NOMO-1 (cell line): ENCODE measurements at regions not wholly inside any gene's neighbourhood (a gene's known extent, or its start where the extent isn't known, plus 50 kb on each side); places are given as distances from the start of the nearest gene placed in this dataset.

Experiments used
- DNase-seq, 2 experiments: peaks; one replicate each; lab custom pipeline; 2025; ENCODE audit not compliant: unreplicated experiment in 2 of 2; lab: John Stamatoyannopoulos, UW

DNA sequence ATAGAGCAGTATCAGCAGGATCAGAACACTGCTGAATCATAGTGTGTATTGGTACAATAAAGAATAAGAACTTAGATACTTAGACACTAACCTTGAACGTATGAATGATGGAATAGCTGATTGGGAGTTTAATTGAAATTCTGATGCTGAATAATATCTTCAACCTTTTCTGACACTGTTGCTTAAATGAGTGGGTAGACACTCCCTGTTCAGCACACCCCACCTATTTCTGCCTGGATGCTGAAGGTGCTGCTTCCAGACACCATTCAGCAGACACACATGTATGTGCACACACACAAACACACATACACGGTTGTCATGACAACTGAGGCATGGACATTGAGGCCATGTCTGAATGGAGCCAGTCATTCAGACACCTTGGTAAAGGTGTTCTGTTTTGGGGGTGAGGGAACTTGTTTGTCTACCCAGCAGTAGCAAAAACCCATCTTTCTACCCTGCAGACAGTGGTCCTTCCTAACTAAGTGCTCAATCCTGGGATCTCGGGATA is 54.3 kb downstream of the TMEM215 start:
- DNase-seq = no peak

- no peak for DNase-seq
Measured at GRCh38 chr9:32839013-32839885, 55.9 kb downstream of the TMEM215 start.

- DNase-seq = no peak
Measured at GRCh38 chr9:32841314-32841713, 58.0 kb downstream of the TMEM215 start.

- no peak for DNase-seq
Measured at GRCh38 chr9:32843295-32843694, 60.0 kb downstream of the TMEM215 start.

DNA sequence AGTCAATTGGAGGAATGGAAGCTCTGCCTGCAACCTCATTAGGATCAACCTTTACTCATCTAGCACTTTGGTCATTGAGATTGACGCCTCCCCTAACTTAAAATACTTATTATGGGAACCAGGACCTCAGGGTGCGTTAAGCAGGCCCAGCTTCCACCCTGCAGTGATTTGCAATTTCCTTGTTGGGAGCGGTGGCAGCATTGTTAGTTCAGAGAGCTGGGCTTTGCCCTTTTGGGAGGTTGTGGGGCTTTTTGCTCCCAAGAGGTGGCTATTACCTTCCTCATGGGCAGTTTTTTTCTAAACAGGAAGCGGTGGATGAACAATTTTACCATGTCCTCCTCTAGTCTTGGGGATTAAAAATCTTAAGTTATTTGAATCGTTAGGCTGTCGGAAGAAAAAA is 60.9 kb downstream of the TMEM215 start:
- no peak for DNase-seq

DNA sequence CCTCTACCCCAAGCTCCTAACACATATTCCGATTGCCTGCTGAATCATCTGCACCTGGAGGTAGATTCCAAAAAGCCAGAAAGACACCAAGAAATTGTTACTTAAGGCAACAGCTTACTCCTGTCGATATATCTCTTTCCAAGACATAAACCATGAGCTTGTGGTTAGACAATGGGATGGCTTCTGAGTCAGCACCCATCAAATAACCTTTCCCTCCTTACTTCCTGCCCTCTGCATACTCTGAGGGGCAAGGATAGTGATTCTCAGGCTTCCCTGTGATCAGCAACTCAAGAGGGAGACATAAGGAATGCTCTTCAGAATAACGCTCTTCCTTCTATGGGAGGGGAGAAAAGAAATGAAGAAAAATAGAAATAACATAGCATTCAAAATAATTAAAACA is 70.9 kb downstream of the TMEM215 start:
- no peak for DNase-seq

GRCh38 chr9:32855752-32856151 is 72.4 kb downstream of the TMEM215 start:
- DNase-seq = no peak

- no peak for DNase-seq
Measured at GRCh38 chr9:32863291-32863690, 80.0 kb downstream of the TMEM215 start.

DNA sequence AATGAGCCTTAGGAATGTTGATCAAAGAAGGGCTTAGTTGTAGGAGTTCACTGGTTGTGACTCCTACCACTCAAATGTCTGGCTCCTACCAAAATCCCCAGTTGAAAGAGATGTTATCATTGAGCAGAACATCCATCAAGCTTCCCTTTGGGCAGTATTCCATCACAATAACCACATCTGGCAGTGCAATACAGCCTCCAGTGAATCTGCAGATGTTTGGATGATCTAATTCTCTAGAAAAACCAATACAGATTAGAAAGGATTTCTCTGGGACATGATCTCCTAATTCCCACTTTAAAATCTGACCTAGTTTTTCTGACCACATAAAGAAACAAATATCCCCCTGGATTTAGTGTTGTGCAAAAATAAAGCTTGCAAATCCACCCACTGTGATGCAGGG is 81.6 kb downstream of the TMEM215 start:
- no peak for DNase-seq

DNA sequence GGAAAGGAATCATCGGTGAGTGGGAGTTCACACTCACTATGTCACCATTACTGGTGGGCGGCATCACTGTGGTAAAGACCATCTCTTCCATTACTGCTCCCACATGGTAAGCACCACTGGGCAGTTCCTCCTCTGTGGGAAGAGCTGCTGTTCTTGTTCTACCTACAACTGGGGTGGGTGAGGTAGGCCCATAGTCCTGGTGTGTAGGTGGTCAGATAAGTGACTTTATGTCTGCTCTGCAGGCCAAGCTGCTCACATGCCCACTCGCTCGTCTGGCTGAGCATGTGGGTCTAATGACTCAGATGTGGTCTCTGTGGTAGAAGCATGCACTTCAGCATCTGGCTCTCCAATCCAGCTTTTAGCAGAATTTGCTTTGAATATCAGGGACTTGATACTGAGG is 82.9 kb downstream of the TMEM215 start:
- DNase-seq = no peak

GRCh38 chr9:32867026-32867425 is 83.7 kb downstream of the TMEM215 start:
- no peak for DNase-seq

- no peak for DNase-seq
Measured at GRCh38 chr9:32867601-32868204, 84.4 kb downstream of the TMEM215 start.

- no peak for DNase-seq
Measured at GRCh38 chr9:32869404-32869803, 86.1 kb downstream of the TMEM215 start.

DNA sequence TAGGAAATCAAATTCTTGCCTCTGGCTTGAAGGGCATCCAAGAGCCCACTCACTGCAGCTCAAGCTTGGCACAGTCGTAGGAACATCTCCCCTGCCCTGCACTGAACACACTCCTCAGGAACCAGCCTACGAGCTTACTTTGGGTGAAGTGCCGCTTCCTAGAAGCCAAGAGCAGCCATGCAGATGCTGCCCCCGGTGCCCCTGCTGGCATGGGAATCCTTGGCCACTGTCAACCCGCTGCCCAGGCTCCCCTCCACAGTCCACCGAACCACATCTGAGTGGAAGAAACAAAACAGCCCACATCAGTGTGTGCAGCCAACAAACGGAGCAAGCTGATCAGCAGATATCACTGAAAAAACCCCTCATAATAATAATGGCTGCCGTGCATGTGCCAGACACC is 89.8 kb downstream of the TMEM215 start:
- no peak for DNase-seq

GRCh38 chr9:32873553-32873952 is 90.2 kb downstream of the TMEM215 start:
- no peak for DNase-seq

- DNase-seq = no peak
Measured at GRCh38 chr9:32875242-32875641, 91.9 kb downstream of the TMEM215 start.

DNA sequence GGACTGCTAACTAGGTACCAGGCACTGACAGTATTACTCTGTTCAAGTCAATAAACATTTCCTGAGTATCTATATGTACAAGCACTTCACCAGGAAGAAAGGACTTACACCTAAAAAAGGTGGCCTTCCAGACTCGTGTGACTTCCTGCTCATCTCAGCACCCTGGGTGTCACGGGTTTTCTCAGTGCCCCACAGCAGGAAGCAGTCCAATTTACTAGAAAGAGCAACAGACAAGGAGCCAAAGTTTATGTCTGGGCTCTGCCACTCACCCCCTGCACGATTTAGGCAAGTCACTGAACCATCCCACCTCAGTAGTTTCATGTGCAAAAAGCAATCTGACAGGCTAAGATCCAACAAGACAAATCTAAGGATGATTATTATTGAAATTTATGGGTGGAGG is 92.4 kb downstream of the TMEM215 start:
- DNase-seq = no peak

- DNase-seq = no peak
Measured at GRCh38 chr9:32877103-32877502, 93.8 kb downstream of the TMEM215 start.

GRCh38 chr9:32877639-32878217 is 94.4 kb downstream of the TMEM215 start:
- no peak for DNase-seq

DNA sequence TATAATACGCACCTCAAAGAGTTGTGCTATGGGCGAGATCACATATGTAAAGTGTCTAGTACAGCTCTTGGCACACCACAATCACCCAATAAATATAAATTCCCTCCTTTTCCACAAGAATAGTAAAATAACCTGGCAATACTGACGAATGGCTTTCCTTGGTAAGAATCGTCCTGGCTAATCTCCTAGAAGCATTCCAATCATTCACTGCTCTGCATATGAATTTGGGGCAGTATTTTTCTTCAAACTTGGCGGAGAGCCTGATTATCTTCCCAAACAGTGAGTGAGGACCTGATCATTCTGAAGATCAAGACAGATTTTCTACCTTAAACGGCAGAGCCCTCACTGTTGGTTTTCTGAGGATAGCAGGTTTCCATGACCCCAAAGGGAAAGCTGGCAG is 96.0 kb downstream of the TMEM215 start:
- no peak for DNase-seq

DNA sequence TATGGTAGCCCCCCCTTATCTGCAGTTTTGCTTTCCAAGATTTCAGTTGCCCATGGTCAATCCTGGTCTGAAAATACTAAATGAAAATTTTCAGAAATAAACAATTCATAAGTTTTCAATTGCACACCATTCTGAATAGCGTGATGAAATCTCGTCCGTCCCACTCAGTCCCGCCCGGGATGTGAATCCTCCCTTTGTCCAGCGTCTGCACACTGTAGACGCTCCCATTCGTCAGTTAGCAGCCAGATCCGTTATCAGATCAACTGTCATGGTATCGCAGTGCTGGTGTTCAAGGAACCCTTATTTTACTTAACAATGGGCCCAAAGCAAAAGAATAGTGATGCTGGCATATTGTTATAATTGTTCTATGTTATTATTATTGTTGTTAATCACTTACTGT is 98.6 kb downstream of the TMEM215 start:
- DNase-seq = no peak

GRCh38 chr9:32882705-32883104 is 99.4 kb downstream of the TMEM215 start:
- DNase-seq = no peak
